Activated CD8-positive, alpha-beta memory T cell treated with anti-CD3 and anti-CD28 coated beads, Interleukin-2, amount 10 ng/mL, durations not matched to agents 7 days and 5 days (primary cell): ENCODE measurements at regions not wholly inside any gene's neighbourhood (a gene's known extent, or its start where the extent isn't known, plus 50 kb on each side); places are given as distances from the start of the nearest gene placed in this dataset.

Source experiments
- ATAC-seq: fragments of 150-1000 bp; cut with Tn5 transposase; one replicate; pipeline ENCODE4 v1.10.0; 2021; ENCODE audit warnings: moderate library complexity
- CTCF ChIA-PET: fragments of 350-600 bp; sonication (Branson Sonifier 250); formaldehyde crosslinking; loops from one replicate; lab custom pipeline; 2021; ENCODE audit warnings: antibody characterized with exemption; lab: Charles Lee
- DNase-seq: peaks from one replicate; pipeline ENCODE4 v3.0.0-alpha.2; 2020
- H3K27ac Mint-ChIP-seq: one replicate; pipeline ENCODE4 v1.8.0; 2021; ENCODE audit warnings: mild to moderate bottlenecking, mixed read lengths
- H3K27me3 Mint-ChIP-seq: one replicate; pipeline ENCODE4 v1.8.0; 2021; ENCODE audit warnings: mixed read lengths
- H3K36me3 Mint-ChIP-seq: one replicate; pipeline ENCODE4 v1.8.0; 2021; ENCODE audit warnings: mild to moderate bottlenecking, mixed read lengths
- H3K4me1 Mint-ChIP-seq: one replicate; pipeline ENCODE4 v1.8.0; 2021; ENCODE audit warnings: mixed read lengths
- H3K4me3 Mint-ChIP-seq: one replicate; pipeline ENCODE4 v1.8.0; 2021; ENCODE audit warnings: mild to moderate bottlenecking, moderate library complexity, mixed read lengths
- H3K9me3 Mint-ChIP-seq: one replicate; pipeline ENCODE4 v1.8.0; 2022; ENCODE audit warnings: low read depth, mixed read lengths

- no peaks in the 10 kb centered on the region for H3K36me3 Mint-ChIP-seq
- H3K27ac Mint-ChIP-seq, result no peak overlapping the region
- H3K4me3 Mint-ChIP-seq, result no peak overlapping the region
- H3K9me3 Mint-ChIP-seq, result no peaks in the 10 kb centered on the region
- CTCF ChIA-PET, result no interaction called here
- no peak for DNase-seq
- no peaks in the 10 kb centered on the region for H3K4me1 Mint-ChIP-seq
- no peaks in the 10 kb centered on the region for H3K27me3 Mint-ChIP-seq
- no peak for ATAC-seq
These were observed 243.9 kb upstream of the POT1 start for GRCh38 chr7:125173571-125173970.

GRCh38 chr7:125169088-125169487 lies 239.5 kb upstream of the POT1 start:
- Mint-ChIP-seq H3K9me3 (no peaks in the 10 kb centered on the region), H3K4me1 (no peaks in the 10 kb centered on the region), H3K36me3 (no peaks in the 10 kb centered on the region), H3K27me3 (no peaks in the 10 kb centered on the region), H3K4me3 (no peak overlapping the region), H3K27ac (no peak overlapping the region)
- CTCF ChIA-PET, result no interaction called here
- ATAC-seq, result no peak
- no peak for DNase-seq

- CTCF ChIA-PET, result no interaction called here
- no peaks in the 10 kb centered on the region for H3K9me3 Mint-ChIP-seq
- no peaks in the 10 kb centered on the region for H3K27me3 Mint-ChIP-seq
- no peak overlapping the region for H3K27ac Mint-ChIP-seq
- H3K4me1 Mint-ChIP-seq, result no peaks in the 10 kb centered on the region
- no peaks in the 10 kb centered on the region for H3K36me3 Mint-ChIP-seq
- DNase-seq (no peak), ATAC-seq (no peak)
- H3K4me3 Mint-ChIP-seq, result no peak overlapping the region
These were observed 225.3 kb upstream of the POT1 start for GRCh38 chr7:125154930-125155329.

- DNase-seq, result no peak
- ATAC-seq, result no peak
- Mint-ChIP-seq H3K9me3 (no peaks in the 10 kb centered on the region), H3K4me1 (no peaks in the 10 kb centered on the region), H3K4me3 (no peak overlapping the region), H3K27ac (no peak overlapping the region), H3K27me3 (no peaks in the 10 kb centered on the region), H3K36me3 (no peaks in the 10 kb centered on the region)
- CTCF ChIA-PET, result no interaction called here
These were observed 219.5 kb upstream of the POT1 start for GRCh38 chr7:125149151-125149550.

- no peaks in the 10 kb centered on the region for H3K9me3 Mint-ChIP-seq
- DNase-seq (no peak), ATAC-seq (no peak)
- CTCF ChIA-PET, result no interaction called here
- H3K4me3 Mint-ChIP-seq, result no peak overlapping the region
- H3K27ac Mint-ChIP-seq, result no peak overlapping the region
- H3K4me1 Mint-ChIP-seq, result no peaks in the 10 kb centered on the region
- no peaks in the 10 kb centered on the region for H3K27me3 Mint-ChIP-seq
- no peaks in the 10 kb centered on the region for H3K36me3 Mint-ChIP-seq
These were observed 217.4 kb upstream of the POT1 start for GRCh38 chr7:125147047-125147446.

GRCh38 chr7:125136755-125137532 lies 207.3 kb upstream of the POT1 start:
- Mint-ChIP-seq H3K9me3 (peaks cover 2% of the 10 kb centered on the region), H3K4me3 (no peak overlapping the region), H3K36me3 (no peaks in the 10 kb centered on the region), H3K4me1 (no peaks in the 10 kb centered on the region), H3K27ac (no peak overlapping the region), H3K27me3 (no peaks in the 10 kb centered on the region)
- no peak for ATAC-seq
- DNase-seq, result no peak
- CTCF ChIA-PET, result no interaction called here

GRCh38 chr7:125136341-125136740 lies 206.7 kb upstream of the POT1 start:
- ATAC-seq, result no peak
- no peak for DNase-seq
- Mint-ChIP-seq H3K36me3 (no peaks in the 10 kb centered on the region), H3K27ac (no peak overlapping the region), H3K4me1 (no peaks in the 10 kb centered on the region), H3K27me3 (no peaks in the 10 kb centered on the region), H3K4me3 (no peak overlapping the region), H3K9me3 (peaks cover 2% of the 10 kb centered on the region)
- CTCF ChIA-PET, result no interaction called here

- Mint-ChIP-seq H3K9me3 (no peaks in the 10 kb centered on the region), H3K27me3 (no peaks in the 10 kb centered on the region), H3K27ac (no peak overlapping the region), H3K36me3 (no peaks in the 10 kb centered on the region), H3K4me3 (no peak overlapping the region), H3K4me1 (no peaks in the 10 kb centered on the region)
- ATAC-seq, result no peak
- DNase-seq, result no peak
- CTCF ChIA-PET, result no interaction called here
These were observed 200.5 kb upstream of the POT1 start for GRCh38 chr7:125130173-125130572.

GRCh38 chr7:125127304-125127703 lies 197.7 kb upstream of the POT1 start:
- H3K4me3 Mint-ChIP-seq, result no peak overlapping the region
- H3K27me3 Mint-ChIP-seq, result no peaks in the 10 kb centered on the region
- no peak overlapping the region for H3K27ac Mint-ChIP-seq
- no peaks in the 10 kb centered on the region for H3K36me3 Mint-ChIP-seq
- no peaks in the 10 kb centered on the region for H3K9me3 Mint-ChIP-seq
- DNase-seq, result no peak
- CTCF ChIA-PET, result no interaction called here
- ATAC-seq, result no peak
- no peaks in the 10 kb centered on the region for H3K4me1 Mint-ChIP-seq

- DNase-seq, result no peak
- Mint-ChIP-seq H3K9me3 (no peaks in the 10 kb centered on the region), H3K27me3 (no peaks in the 10 kb centered on the region), H3K27ac (no peak overlapping the region), H3K4me1 (no peaks in the 10 kb centered on the region), H3K4me3 (no peak overlapping the region), H3K36me3 (no peaks in the 10 kb centered on the region)
- CTCF ChIA-PET, result no interaction called here
- no peak for ATAC-seq
These were observed 196.8 kb upstream of the POT1 start for GRCh38 chr7:125126376-125126775.

GRCh38 chr7:125125315-125125714 lies 195.7 kb upstream of the POT1 start:
- no peaks in the 10 kb centered on the region for H3K36me3 Mint-ChIP-seq
- H3K27me3 Mint-ChIP-seq, result no peaks in the 10 kb centered on the region
- H3K9me3 Mint-ChIP-seq, result no peaks in the 10 kb centered on the region
- DNase-seq (no peak), ATAC-seq (no peak)
- H3K4me3 Mint-ChIP-seq, result no peak overlapping the region
- H3K4me1 Mint-ChIP-seq, result no peaks in the 10 kb centered on the region
- CTCF ChIA-PET, result no interaction called here
- no peak overlapping the region for H3K27ac Mint-ChIP-seq

- H3K36me3 Mint-ChIP-seq, result no peaks in the 10 kb centered on the region
- no peaks in the 10 kb centered on the region for H3K9me3 Mint-ChIP-seq
- CTCF ChIA-PET, result no interaction called here
- H3K4me1 Mint-ChIP-seq, result no peaks in the 10 kb centered on the region
- no peak overlapping the region for H3K27ac Mint-ChIP-seq
- no peak for DNase-seq
- H3K4me3 Mint-ChIP-seq, result no peak overlapping the region
- no peak for ATAC-seq
- no peaks in the 10 kb centered on the region for H3K27me3 Mint-ChIP-seq
These were observed 192.5 kb upstream of the POT1 start for GRCh38 chr7:125122173-125122572.

- Mint-ChIP-seq H3K36me3 (no peaks in the 10 kb centered on the region), H3K9me3 (no peaks in the 10 kb centered on the region), H3K27ac (no peak overlapping the region), H3K4me1 (no peaks in the 10 kb centered on the region), H3K27me3 (no peaks in the 10 kb centered on the region), H3K4me3 (no peak overlapping the region)
- no peak for DNase-seq
- no peak for ATAC-seq
- CTCF ChIA-PET, result no interaction called here
These were observed 190.0 kb upstream of the POT1 start for GRCh38 chr7:125119559-125120115.

- no peak for DNase-seq
- Mint-ChIP-seq H3K4me1 (no peaks in the 10 kb centered on the region), H3K27ac (no peak overlapping the region), H3K9me3 (no peaks in the 10 kb centered on the region), H3K4me3 (no peak overlapping the region), H3K27me3 (no peaks in the 10 kb centered on the region), H3K36me3 (no peaks in the 10 kb centered on the region)
- CTCF ChIA-PET, result no interaction called here
- no peak for ATAC-seq
These were observed 188.8 kb upstream of the POT1 start for GRCh38 chr7:125118444-125118843.
